K562 (cell line): ENCODE measurements at regions not wholly inside any gene's neighbourhood (a gene's known extent, or its start where the extent isn't known, plus 50 kb on each side); places are given as distances from the start of the nearest gene placed in this dataset.

ENCODE experiments used
- ATAC-seq: fragments of 200-7000 bp; cut with Tn5 transposase; 3 replicates; pipeline ENCODE4 v1.9.1; 2020; ENCODE audit warnings: moderate library complexity
- BruUV-seq: library from RNA; stranded (reverse); fragments of 400-500 nt; replicated peaks from 2 replicates; lab custom pipeline; 2021; lab: Mats Ljungman, UMichigan
- CTCF ChIA-PET: fragments of 300-600 bp; formaldehyde crosslinking; extraction: SDS; loops from one replicate; lab custom pipeline; 2021; ENCODE audit warnings: low intra/inter-chr PET ratio; lab: Yijun Ruan, JAX
- POLR2A ChIA-PET: fragments of 300-600, 350-650 bp; sonication (Branson Sonifier 250); formaldehyde crosslinking; extraction: SDS; loops from one replicate; lab custom pipeline; 2021; ENCODE audit warnings: antibody characterized with exemption, inconsistent platforms; lab: Yijun Ruan, JAX
- DNase-seq, 4 experiments: peaks; one replicate each; pipeline versions ENCODE4 v3.0.0 to v3.0.0-alpha.2; 2011 to 2018; ENCODE audit warnings: low spot score in 3 of 4, mixed read lengths in 3 of 4; ENCODE audit errors: extremely low read depth in 1 of 4
- FAIRE-seq: peaks from 2 replicates; lab custom pipeline; 2011; peaks lifted over from hg19 to GRCh38; lab: Jason Lieb, UNC
- H2AFZ ChIP-seq: 2 replicates; pipeline ENCODE4 v1.6.0; 2011; ENCODE audit warnings: low read depth, low read length, control low read depth, inconsistent platforms
- H3K27ac ChIP-seq: fragments of 200-600 bp; 3 replicates; pipeline ENCODE4 v1.8.0; 2011; ENCODE audit warnings: low read depth, mild to moderate bottlenecking, control low read depth, inconsistent platforms, low read length, moderate library complexity, mixed read lengths; ENCODE audit errors: extremely low read depth
- H3K27me3 ChIP-seq, 2 experiments: fragments of 300-600 bp in 1 of 2; 2 replicates in 1 of 2; 3 replicates in 1 of 2; pipeline versions ENCODE4 v1.6.0 to v1.8.0; 2011; ENCODE audit warnings: inconsistent platforms in 2 of 2, low read length in 2 of 2, mild to moderate bottlenecking in 1 of 2, mixed read lengths in 1 of 2, moderate library complexity in 1 of 2; ENCODE audit not compliant: control insufficient read depth in 2 of 2, insufficient read depth in 2 of 2
- H3K36me3 ChIP-seq: fragments of 300-600 bp; 3 replicates; pipeline ENCODE4 v1.8.0; 2011; ENCODE audit warnings: mild to moderate bottlenecking, low read length, inconsistent platforms; ENCODE audit not compliant: control insufficient read depth, insufficient read depth
- H3K4me1 ChIP-seq, 2 experiments: fragments of 200-600 bp in 1 of 2; replicated peaks in 1 of 2; 2 replicates in 1 of 2; 3 replicates in 1 of 2; pipeline versions ENCODE4 v1.5.1 to v1.8.0; 2011; ENCODE audit warnings: inconsistent platforms in 2 of 2, low read length in 2 of 2, mild to moderate bottlenecking in 1 of 2, mixed read lengths in 1 of 2, moderate library complexity in 1 of 2; ENCODE audit not compliant: control insufficient read depth in 2 of 2, insufficient read depth in 2 of 2
- H3K4me2 ChIP-seq: 2 replicates; pipeline ENCODE4 v1.6.1; 2011; ENCODE audit warnings: low read length, control low read depth, inconsistent platforms, mixed read lengths; ENCODE audit not compliant: insufficient read depth
- H3K4me3 ChIP-seq: fragments of 200-600 bp; sonication (generic), shearing (Covaris generic); 2 replicates; pipeline ENCODE4 v1.5.1; 2016; ENCODE audit warnings: control low read depth, inconsistent platforms
- H3K79me2 ChIP-seq: fragments of 200-600 bp; 3 replicates; pipeline ENCODE4 v1.8.0; 2011; ENCODE audit warnings: low read length, inconsistent platforms; ENCODE audit not compliant: control insufficient read depth, insufficient read depth
- H3K9ac ChIP-seq, 2 experiments: 2 replicates each; pipeline versions ENCODE4 v1.6.0 to v1.6.1; 2011; ENCODE audit warnings: low read depth in 2 of 2, low read length in 2 of 2, control low read depth in 1 of 2, inconsistent platforms in 1 of 2, mild to moderate bottlenecking in 1 of 2, mixed read lengths in 1 of 2; ENCODE audit not compliant: insufficient read depth in 1 of 2
- H3K9me1 ChIP-seq: one replicate; pipeline ENCODE4 v1.6.0; 2011; ENCODE audit warnings: inconsistent platforms, mild to moderate bottlenecking, low read length, moderate library complexity; ENCODE audit not compliant: control insufficient read depth, insufficient read depth
- H3K9me3 ChIP-seq: replicated peaks from 2 replicates; pipeline ENCODE4 v1.5.1; 2011; ENCODE audit warnings: low read depth, low read length, inconsistent platforms; ENCODE audit not compliant: control insufficient read depth, insufficient read depth
- H4K20me1 ChIP-seq: replicated peaks from 2 replicates; pipeline ENCODE4 v1.6.1; 2011; ENCODE audit warnings: low read length, inconsistent platforms, mixed read lengths; ENCODE audit not compliant: control insufficient read depth, insufficient read depth
- BRF1 ChIP-seq: IDR thresholded peaks from 3 replicates; pipeline ENCODE4 v1.6.1; 2011; ENCODE audit warnings: borderline replicate concordance, mild to moderate bottlenecking; ENCODE audit not compliant: insufficient read length; ENCODE audit errors: extremely low read depth
- COPS2 ChIP-seq: fragments of 450-650 bp; conservative IDR thresholded peaks from 2 replicates; pipeline ENCODE4 v1.6.1; 2016; ENCODE audit warnings: mild to moderate bottlenecking, moderate library complexity
- HDAC1 ChIP-seq, 2 experiments: fragments of 450-650 bp; IDR thresholded peaks; 2 replicates each; pipeline ENCODE4 v1.6.1; 2016 to 2017; ENCODE audit warnings: inconsistent platforms in 1 of 2, mild to moderate bottlenecking in 1 of 2, moderate library complexity in 1 of 2
- PHB ChIP-seq: fragments of 250-450 bp; sonication (Bioruptor Pico); IDR thresholded peaks from 2 replicates; pipeline ENCODE4 v1.5.0; 2021
- SAP30 ChIP-seq: fragments of 200-600 bp; sonication (generic); IDR thresholded peaks from 2 replicates; pipeline ENCODE4 v1.6.1; 2012; ENCODE audit warnings: borderline replicate concordance, low read depth, mild to moderate bottlenecking, moderate library complexity, low read length, control low read depth, inconsistent platforms; ENCODE audit not compliant: insufficient read depth, poor library complexity, severe bottlenecking
- TCFL5 ChIP-seq: fragments of 250-450 bp; sonication (Bioruptor Pico); conservative IDR thresholded peaks from 2 replicates; pipeline ENCODE4 v1.6.1; 2021; ENCODE audit warnings: mild to moderate bottlenecking, moderate library complexity, matching md5 sums
- ZNF316 ChIP-seq: fragments of 450-650 bp; IDR thresholded peaks from 2 replicates; pipeline ENCODE4 v1.6.1; 2016
- WGBS: fragments of 100-300 bp; shearing (Covaris generic); methylation state at CpG from one replicate; pipeline ENCODE4 v1.1.6; 2016; ENCODE audit warnings: low coverage, mixed read lengths; ENCODE audit not compliant: insufficient coverage; ENCODE audit errors: missing lambda C conversion rate; 5-methylcytosine and 5-hydroxymethylcytosine counted together
- in situ Hi-C: fragments of 300-500 bp; cut with MboI; formaldehyde crosslinking; loops from 4 replicates; pipeline ENCODE4 v1.15.0; 2018; ENCODE audit warnings: inconsistent platforms, mixed read lengths
- intact Hi-C: fragments of 100-400 bp; cut with micrococcal nuclease; formaldehyde crosslinking; loops from 2 replicates; pipeline ENCODE4 v1.14.2; 2022
- TF ChIP-seq, protein P1 (sequence below): sonication (generic); formaldehyde crosslinking; IDR thresholded peaks from 2 replicates; pipeline ENCODE4 v1.8.0; 2022; ENCODE audit warnings: mild to moderate bottlenecking, missing genetic modification reagents, borderline replicate concordance

DNA sequence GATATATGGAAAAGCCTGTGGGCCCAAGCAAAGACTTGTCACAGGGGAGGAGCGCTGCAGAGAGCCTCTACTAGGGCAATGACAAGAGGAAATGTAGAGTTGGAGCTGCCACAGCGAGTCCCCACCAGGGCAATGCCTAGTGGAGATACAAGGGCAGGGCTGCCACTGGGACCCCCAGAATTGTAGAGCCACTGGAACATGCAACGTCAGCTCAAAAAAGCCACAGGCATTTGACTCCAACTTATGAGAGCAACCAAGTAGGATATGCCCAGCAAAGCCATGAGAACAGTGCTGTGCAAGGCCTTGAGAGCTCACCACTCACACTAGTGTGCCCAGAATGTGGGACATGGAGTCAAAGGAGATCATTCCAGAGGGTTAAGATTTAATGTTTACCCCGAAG is 63.7 kb upstream of the CAMK1G start:
- Histone ChIP-seq H3K4me3 (no peak overlapping the region), H3K9me1 (no peaks in the 10 kb centered on the region), H3K79me2 (no peaks in the 10 kb centered on the region), H2AFZ (no peak overlapping the region), H4K20me1 (no peaks in the 10 kb centered on the region), H3K4me2 (no peak overlapping the region), H3K9me3 (no peaks in the 10 kb centered on the region), H3K9ac (no peak overlapping the region), H3K27ac (no peak overlapping the region), H3K4me1 (no peaks in the 10 kb centered on the region), H3K36me3 (no peaks in the 10 kb centered on the region), H3K27me3 (no peaks in the 10 kb centered on the region)
- TF ChIP-seq HDAC1 (IDR thresholded peaks at IDR 0.05) (no peak), ZNF316 (peak; percentile 27; the same call in 1 of the 2 replicates)
- DNase-seq (no peak), ATAC-seq (no peak), FAIRE-seq (no peak)
- no TSS peak for BruUV-seq
- WGBS, result 0% methylated on average over 4 of the region's 4 CpGs
- in situ Hi-C loops (no loop called here), intact Hi-C loops (no loop called here)
- POLR2A ChIA-PET, result no interaction called here
- CTCF ChIA-PET, result no interaction called here

DNA sequence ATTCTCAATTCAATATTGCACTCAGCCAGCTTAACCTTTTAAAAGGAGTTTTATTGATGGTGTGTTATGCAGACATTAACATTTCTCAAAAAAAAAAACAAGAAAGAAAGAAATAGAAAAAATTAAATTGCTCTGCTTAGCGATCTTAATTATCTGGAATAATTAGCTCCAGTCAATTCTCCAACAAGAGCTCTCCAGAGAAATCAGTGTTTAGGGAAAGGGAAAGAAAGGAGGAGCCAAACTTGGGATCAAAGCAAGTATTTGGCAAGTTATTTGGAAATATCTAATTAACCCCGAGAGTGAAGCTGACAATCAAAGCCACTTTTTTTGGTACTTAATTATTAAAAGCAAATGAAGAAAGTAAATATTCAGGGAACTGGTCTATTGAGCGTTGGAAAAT is 60.7 kb upstream of the CAMK1G start:
- Histone ChIP-seq H2AFZ (no peak overlapping the region), H3K4me2 (no peak overlapping the region), H3K4me3 (no peak overlapping the region), H3K27ac (no peak overlapping the region), H3K27me3 (no peaks in the 10 kb centered on the region), H4K20me1 (no peaks in the 10 kb centered on the region), H3K79me2 (no peaks in the 10 kb centered on the region), H3K9me1 (no peaks in the 10 kb centered on the region), H3K9ac (no peak overlapping the region), H3K36me3 (no peaks in the 10 kb centered on the region), H3K9me3 (no peaks in the 10 kb centered on the region), H3K4me1 (no peaks in the 10 kb centered on the region)
- intact Hi-C loops (no loop called here), in situ Hi-C loops (no loop called here)
- no peak for ATAC-seq
- WGBS, result 0% methylated on average over 3 of the region's 3 CpGs
- POLR2A ChIA-PET, result no interaction called here
- FAIRE-seq, result no peak
- no peak for DNase-seq
- CTCF ChIA-PET, result no interaction called here
- no peak for TF ChIP-seq SAP30
- TF ChIP-seq, protein P1, sequence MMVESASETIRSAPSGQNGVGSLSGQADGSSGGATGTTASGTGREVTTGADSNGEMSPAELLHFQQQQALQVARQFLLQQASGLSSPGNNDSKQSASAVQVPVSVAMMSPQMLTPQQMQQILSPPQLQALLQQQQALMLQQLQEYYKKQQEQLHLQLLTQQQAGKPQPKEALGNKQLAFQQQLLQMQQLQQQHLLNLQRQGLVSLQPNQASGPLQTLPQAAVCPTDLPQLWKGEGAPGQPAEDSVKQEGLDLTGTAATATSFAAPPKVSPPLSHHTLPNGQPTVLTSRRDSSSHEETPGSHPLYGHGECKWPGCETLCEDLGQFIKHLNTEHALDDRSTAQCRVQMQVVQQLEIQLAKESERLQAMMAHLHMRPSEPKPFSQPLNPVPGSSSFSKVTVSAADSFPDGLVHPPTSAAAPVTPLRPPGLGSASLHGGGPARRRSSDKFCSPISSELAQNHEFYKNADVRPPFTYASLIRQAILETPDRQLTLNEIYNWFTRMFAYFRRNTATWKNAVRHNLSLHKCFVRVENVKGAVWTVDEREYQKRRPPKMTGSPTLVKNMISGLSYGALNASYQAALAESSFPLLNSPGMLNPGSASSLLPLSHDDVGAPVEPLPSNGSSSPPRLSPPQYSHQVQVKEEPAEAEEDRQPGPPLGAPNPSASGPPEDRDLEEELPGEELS (CRISPR knock-in tag), result no peak
- TF ChIP-seq BRF1, result no peak
- no peak for TF ChIP-seq COPS2
- no peak for TF ChIP-seq TCFL5 (CRISPR knock-in tag)
- no peak for TF ChIP-seq PHB (CRISPR knock-in tag)
- no TSS peak for BruUV-seq
